Body of pancreas (tissue), 4 donors: ENCODE measurements at regions not wholly inside any gene's neighbourhood (a gene's known extent, or its start where the extent isn't known, plus 50 kb on each side); places are given as distances from the start of the nearest gene placed in this dataset.

Experiments used
- CTCF ChIP-seq, 7 experiments: fragments of 450-650 bp in 4 of 7; fragments of 200-600 bp in 3 of 7; sonication (generic) in 3 of 7; IDR thresholded peaks; one replicate each; pipeline ENCODE4 v1.5.1; 2016 to 2019; ENCODE audit warnings: antibody characterized with exemption in 7 of 7
- POLR2A ChIP-seq, 3 donors: fragments of 450-650 bp; IDR thresholded peaks; one replicate each; pipeline ENCODE4 v1.6.1; 2016; ENCODE audit warnings: antibody characterized with exemption in 3 of 3, mild to moderate bottlenecking in 2 of 3

GRCh38 chrX:34509394-34509793 lies 147.7 kb downstream of the TMEM47 start:
- TF ChIP-seq POLR2A (IDR thresholded peaks at IDR 0.05): no peak
- no peak for TF ChIP-seq CTCF (IDR thresholded peaks at IDR 0.05)
